ENCODE measurements at regions not wholly inside any gene's neighbourhood (a gene's known extent, or its start where the extent isn't known, plus 50 kb on each side); places are given as distances from the start of the nearest gene placed in this dataset.

DNA sequence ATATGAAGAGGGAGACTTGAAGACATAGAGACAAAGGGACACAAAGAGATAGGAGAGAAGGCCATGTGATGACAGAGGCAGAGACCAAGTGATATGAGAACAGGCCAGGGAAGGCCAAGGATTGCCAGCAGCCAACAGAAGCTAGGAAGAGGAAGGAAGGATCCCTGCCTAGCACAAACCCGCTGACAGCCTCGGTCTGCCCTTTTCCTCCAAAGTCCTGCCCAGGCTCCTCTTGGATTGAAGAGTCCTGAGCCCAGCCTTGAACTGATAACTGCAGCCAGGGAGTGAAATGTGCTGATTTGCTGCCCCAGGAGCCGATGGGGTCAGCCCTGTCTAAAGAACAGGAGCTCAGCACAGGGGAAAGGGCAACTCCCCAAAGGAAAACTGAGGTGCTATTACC is 76.6 kb downstream of the MCFD2 start:
- TF ChIP-seq POLR2A (IDR thresholded peaks at IDR 0.05; ENCODE audit: low read length): no peak
- TF ChIP-seq, protein P1, sequence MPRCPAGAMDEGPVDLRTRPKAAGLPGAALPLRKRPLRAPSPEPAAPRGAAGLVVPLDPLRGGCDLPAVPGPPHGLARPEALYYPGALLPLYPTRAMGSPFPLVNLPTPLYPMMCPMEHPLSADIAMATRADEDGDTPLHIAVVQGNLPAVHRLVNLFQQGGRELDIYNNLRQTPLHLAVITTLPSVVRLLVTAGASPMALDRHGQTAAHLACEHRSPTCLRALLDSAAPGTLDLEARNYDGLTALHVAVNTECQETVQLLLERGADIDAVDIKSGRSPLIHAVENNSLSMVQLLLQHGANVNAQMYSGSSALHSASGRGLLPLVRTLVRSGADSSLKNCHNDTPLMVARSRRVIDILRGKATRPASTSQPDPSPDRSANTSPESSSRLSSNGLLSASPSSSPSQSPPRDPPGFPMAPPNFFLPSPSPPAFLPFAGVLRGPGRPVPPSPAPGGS (IDR thresholded peaks at IDR 0.05): no peak
- TF ChIP-seq CTCF (IDR thresholded peaks at IDR 0.05): no peak
- TF ChIP-seq REST (IDR thresholded peaks at IDR 0.05): no peak
- TF ChIP-seq EP300 (IDR thresholded peaks at IDR 0.05): no peak
- no peak for TF ChIP-seq PBX3 (IDR thresholded peaks at IDR 0.05)
- no peak for TF ChIP-seq NR3C1 (IDR thresholded peaks at IDR 0.05)
- TF ChIP-seq MYC (IDR thresholded peaks at IDR 0.05; ENCODE audit: borderline replicate concordance, low read length): no peak
- no peak for TF ChIP-seq SMC3 (IDR thresholded peaks at IDR 0.05)
- TF ChIP-seq, protein P2, sequence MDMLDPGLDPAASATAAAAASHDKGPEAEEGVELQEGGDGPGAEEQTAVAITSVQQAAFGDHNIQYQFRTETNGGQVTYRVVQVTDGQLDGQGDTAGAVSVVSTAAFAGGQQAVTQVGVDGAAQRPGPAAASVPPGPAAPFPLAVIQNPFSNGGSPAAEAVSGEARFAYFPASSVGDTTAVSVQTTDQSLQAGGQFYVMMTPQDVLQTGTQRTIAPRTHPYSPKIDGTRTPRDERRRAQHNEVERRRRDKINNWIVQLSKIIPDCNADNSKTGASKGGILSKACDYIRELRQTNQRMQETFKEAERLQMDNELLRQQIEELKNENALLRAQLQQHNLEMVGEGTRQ (IDR thresholded peaks at IDR 0.05): no peak
- no peak for TF ChIP-seq EHMT2 (IDR thresholded peaks at IDR 0.05; ENCODE audit: low read depth)
- no peak for TF ChIP-seq EHF (CRISPR knock-in tag; IDR thresholded peaks at IDR 0.05)
- no peak for TF ChIP-seq RNF2 (IDR thresholded peaks at IDR 0.05; ENCODE audit: borderline replicate concordance, low read depth)
- TF ChIP-seq JUNB (IDR thresholded peaks at IDR 0.05): no peak

All from A549 (cell line).